HAP-1 (cell line): ENCODE measurements at regions not wholly inside any gene's neighbourhood (a gene's known extent, or its start where the extent isn't known, plus 50 kb on each side); places are given as distances from the start of the nearest gene placed in this dataset.

Experiments
- DNase-seq, 2 experiments: peaks; one replicate each; pipeline ENCODE4 v3.0.0-alpha.2; 2016 to 2020; ENCODE audit warnings: low spot score in 2 of 2
- H3K27me3 ChIP-seq: fragments of 250-450 bp; sonication (Bioruptor Pico); 2 replicates; pipeline ENCODE4 v1.5.1; 2020; ENCODE audit warnings: low read depth, mild to moderate bottlenecking, moderate library complexity
- H3K36me3 ChIP-seq: fragments of 250-450 bp; sonication (Bioruptor Pico); replicated peaks from 2 replicates; pipeline ENCODE4 v1.5.1; 2020; ENCODE audit warnings: mild to moderate bottlenecking
- H3K4me1 ChIP-seq: fragments of 250-450 bp; sonication (Bioruptor Pico); 2 replicates; pipeline ENCODE4 v1.5.1; 2020; ENCODE audit warnings: mild to moderate bottlenecking
- H3K4me3 ChIP-seq: fragments of 250-450 bp; sonication (Bioruptor Pico); 2 replicates; pipeline ENCODE4 v1.5.1; 2020; ENCODE audit warnings: mild to moderate bottlenecking, moderate library complexity
- H3K9me3 ChIP-seq: fragments of 250-450 bp; sonication (Bioruptor Pico); 2 replicates; pipeline ENCODE4 v1.5.1; 2020; ENCODE audit warnings: mild to moderate bottlenecking, moderate library complexity
- in situ Hi-C: fragments of 300-500 bp; cut with MboI; formaldehyde crosslinking; loops from 3 replicates; pipeline ENCODE4 v1.14.3; 2020; ENCODE audit warnings: low sequenced_read_pairs, inconsistent platforms, mixed read lengths

- in situ Hi-C loops, result no loop called here
These were observed 532.9 kb downstream of the ANXA1 start for GRCh38 chr9:73684601-73685000.

DNA sequence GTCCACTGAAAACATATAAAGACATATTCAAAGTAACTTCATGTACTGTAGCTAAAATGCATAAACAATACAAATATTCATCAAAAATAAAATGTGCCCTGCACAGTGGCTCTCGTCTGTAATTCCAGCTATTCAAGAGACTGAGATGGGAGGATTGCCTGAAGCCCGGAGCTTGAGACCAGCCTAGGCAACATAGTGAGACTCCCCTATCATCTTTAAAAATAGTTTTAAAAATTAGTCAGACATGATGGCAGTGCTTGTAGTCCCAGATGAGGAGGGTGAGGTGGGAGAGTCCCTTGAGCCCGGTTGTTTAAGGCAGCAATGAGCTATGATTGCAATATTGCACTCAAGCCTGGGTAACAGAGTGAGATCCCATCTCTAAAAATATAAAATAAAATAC lies 534.1 kb downstream of the ANXA1 start:
- Histone ChIP-seq H3K9me3 (no peaks in the 10 kb centered on the region), H3K4me1 (no peaks in the 10 kb centered on the region), H3K27me3 (no peaks in the 10 kb centered on the region), H3K4me3 (no peak overlapping the region), H3K36me3 (no peaks in the 10 kb centered on the region)
- in situ Hi-C loops, result no loop called here
- DNase-seq, result no peak

More at GRCh38 chr9:73684601-73685000, 532.9 kb downstream of the ANXA1 start:
- no peak for DNase-seq
- Histone ChIP-seq H3K4me3 (no peak overlapping the region), H3K27me3 (no peaks in the 10 kb centered on the region), H3K9me3 (no peaks in the 10 kb centered on the region), H3K4me1 (no peaks in the 10 kb centered on the region), H3K36me3 (no peaks in the 10 kb centered on the region)

DNA sequence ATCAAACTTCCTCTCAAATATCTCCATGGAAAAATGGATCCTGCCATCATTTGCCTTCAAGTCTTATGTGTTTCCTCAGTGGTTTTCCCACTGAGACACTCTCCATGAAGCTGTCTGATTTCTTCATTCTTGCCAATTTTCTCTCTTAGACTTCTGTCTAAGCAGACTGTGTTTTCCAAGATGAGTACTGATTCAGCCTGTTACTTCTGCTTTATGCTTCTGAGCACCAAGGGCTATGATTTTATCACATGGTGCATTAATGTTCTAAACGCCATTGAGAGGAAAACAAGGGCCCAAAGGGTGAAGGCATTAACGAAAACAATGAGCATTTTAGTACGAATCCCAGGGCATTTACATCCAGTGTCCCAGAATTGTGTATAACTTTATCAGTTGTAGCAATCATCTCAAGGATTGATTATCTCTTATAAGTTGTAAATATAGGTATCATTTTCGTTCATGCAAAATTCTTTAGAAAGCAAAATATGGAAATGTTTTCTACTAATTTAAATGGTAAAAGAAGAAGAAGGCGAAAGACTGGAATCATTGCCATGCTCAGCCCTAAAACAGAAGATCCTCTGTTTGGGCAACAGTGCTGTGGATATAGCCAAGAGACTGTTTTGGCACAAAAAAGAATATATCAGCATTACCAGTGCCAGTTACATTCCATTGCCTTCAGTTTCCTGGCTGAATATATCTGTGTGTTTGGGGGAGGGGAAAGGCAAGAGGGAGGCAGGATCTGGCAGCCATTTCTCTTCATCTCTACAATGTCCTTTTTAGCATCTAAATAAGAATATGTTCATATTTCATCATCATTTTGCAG lies 537.6 kb downstream of the ANXA1 start:
- H3K27me3 ChIP-seq, result no peaks in the 10 kb centered on the region
- no peak for DNase-seq
- no peaks in the 10 kb centered on the region for H3K9me3 ChIP-seq
- H3K4me1 ChIP-seq, result no peaks in the 10 kb centered on the region
- no peaks in the 10 kb centered on the region for H3K36me3 ChIP-seq
- in situ Hi-C loops, result no loop called here
- H3K4me3 ChIP-seq, result no peak overlapping the region

DNA sequence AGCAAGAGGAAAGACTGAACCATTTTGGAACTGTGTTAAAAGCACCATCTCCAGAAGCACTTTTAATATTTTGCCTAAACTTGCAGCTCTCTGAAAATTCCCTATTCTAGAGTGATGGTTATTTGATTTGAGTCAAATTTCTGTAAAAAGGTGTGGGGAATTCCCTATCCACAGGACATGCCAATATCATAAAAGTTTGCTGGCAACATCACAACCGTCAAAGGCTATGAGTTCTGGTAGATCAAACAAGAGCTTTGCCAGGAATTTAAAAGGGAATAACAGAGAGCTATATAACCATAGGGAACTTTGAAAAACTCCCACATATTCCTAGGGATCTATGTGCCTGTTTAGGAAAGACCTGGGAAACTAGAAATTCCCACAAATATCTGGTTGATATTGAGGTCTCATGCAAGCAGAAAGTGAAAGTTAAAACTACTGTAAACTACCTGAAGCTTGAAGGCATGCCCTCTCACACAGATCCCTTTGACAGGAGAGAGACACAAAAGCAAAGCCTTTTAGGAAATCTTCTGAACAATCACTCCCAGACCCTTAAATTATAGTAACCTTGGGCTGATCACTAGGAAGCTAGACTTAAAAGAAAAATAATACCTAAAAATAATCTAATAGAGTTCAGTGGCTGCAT lies 549.9 kb downstream of the ANXA1 start:
- DNase-seq, result no peak
- H3K36me3 ChIP-seq, result no peaks in the 10 kb centered on the region
- H3K9me3 ChIP-seq, result no peaks in the 10 kb centered on the region
- no peak overlapping the region for H3K4me3 ChIP-seq
- in situ Hi-C loops, result no loop called here
- H3K27me3 ChIP-seq, result no peaks in the 10 kb centered on the region; the same call in 1 of the 2 replicates
- no peaks in the 10 kb centered on the region for H3K4me1 ChIP-seq

DNA sequence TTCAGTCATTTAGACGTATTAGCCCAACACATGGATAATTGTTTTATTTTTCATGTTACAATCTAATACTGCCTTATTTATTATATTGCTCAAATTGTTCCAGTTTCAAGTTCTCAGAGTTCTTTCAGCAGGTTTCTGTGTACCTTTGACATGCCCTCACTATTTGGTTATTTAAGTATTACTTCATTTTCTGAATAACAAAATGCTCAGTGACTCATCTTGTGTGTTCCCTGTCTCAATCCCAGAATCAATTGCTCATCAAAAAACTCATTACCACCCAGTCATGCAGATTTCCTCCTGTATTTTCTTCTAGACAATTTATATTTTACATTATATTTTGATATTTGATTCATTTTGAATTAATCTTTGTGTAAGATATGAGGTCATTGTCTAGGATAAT lies 562.6 kb downstream of the ANXA1 start:
- Histone ChIP-seq H3K36me3 (no peaks in the 10 kb centered on the region), H3K9me3 (no peaks in the 10 kb centered on the region), H3K27me3 (no peaks in the 10 kb centered on the region), H3K4me1 (no peaks in the 10 kb centered on the region), H3K4me3 (no peak overlapping the region)
- in situ Hi-C loops, result no loop called here
- DNase-seq, result no peak

DNA sequence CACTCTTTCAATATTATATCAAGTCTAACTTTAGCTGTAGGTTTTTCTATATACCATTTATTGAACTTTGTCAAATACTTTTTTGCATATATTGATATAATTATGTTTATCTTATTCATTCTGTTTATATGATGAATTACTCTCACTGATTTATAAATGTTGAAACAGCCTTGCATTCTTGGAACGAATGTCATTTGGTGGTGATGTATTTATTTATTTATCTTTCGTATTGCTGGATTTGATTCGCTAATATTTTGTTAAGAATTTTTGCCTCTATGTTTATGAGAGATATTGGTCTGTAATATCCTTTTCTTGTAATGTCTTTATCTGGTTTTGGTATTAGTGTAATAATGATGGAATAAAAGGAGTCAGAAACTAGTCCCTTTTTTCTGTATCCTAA lies 563.9 kb downstream of the ANXA1 start:
- Histone ChIP-seq H3K36me3 (no peaks in the 10 kb centered on the region), H3K4me1 (no peaks in the 10 kb centered on the region), H3K27me3 (no peaks in the 10 kb centered on the region), H3K4me3 (no peak overlapping the region), H3K9me3 (no peaks in the 10 kb centered on the region)
- no peak for DNase-seq
- in situ Hi-C loops, result no loop called here

- H3K4me1 ChIP-seq, result no peaks in the 10 kb centered on the region
- H3K4me3 ChIP-seq, result no peak overlapping the region
- H3K36me3 ChIP-seq, result no peaks in the 10 kb centered on the region
- no peaks in the 10 kb centered on the region for H3K9me3 ChIP-seq
- no peaks in the 10 kb centered on the region for H3K27me3 ChIP-seq
- no peak for DNase-seq
- in situ Hi-C loops, result no loop called here
These were observed 568.0 kb downstream of the ANXA1 start for GRCh38 chr9:73719660-73720059.

DNA sequence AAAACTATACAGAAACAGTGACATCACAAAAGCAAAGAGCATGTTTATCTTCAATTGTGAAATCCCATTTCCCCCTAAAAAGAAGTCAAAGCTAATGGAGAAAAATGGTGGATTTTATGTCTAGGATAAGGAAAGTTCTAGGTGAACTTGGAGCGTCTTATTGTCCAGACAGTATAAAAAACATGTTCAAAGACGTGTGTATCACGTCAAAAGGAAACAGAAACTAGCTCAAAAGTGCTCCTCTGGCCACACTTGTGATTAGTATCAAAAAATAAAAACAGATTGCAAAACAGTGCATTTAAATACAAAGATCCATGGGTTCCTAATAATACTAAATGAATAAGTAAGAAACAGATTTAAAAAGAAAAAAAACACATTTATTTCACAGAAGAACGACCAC lies 568.9 kb downstream of the ANXA1 start:
- Histone ChIP-seq H3K27me3 (no peaks in the 10 kb centered on the region), H3K36me3 (no peaks in the 10 kb centered on the region), H3K4me1 (no peaks in the 10 kb centered on the region), H3K4me3 (no peak overlapping the region), H3K9me3 (no peaks in the 10 kb centered on the region)
- in situ Hi-C loops, result no loop called here
- DNase-seq, result no peak

- Histone ChIP-seq H3K4me3 (no peak overlapping the region), H3K9me3 (no peaks in the 10 kb centered on the region), H3K36me3 (no peaks in the 10 kb centered on the region), H3K27me3 (no peaks in the 10 kb centered on the region), H3K4me1 (no peaks in the 10 kb centered on the region)
- in situ Hi-C loops, result no loop called here
- no peak for DNase-seq
These were observed 584.6 kb downstream of the ANXA1 start for GRCh38 chr9:73736270-73736669.

- DNase-seq, result no peak
- in situ Hi-C loops, result no loop called here
These were observed 587.3 kb downstream of the ANXA1 start for GRCh38 chr9:73738741-73739530.

GRCh38 chr9:73741316-73741715 lies 589.7 kb downstream of the ANXA1 start:
- no peaks in the 10 kb centered on the region for H3K36me3 ChIP-seq
- no peak for DNase-seq
- in situ Hi-C loops, result no loop called here
- H3K9me3 ChIP-seq, result no peaks in the 10 kb centered on the region
- no peaks in the 10 kb centered on the region for H3K27me3 ChIP-seq
- H3K4me3 ChIP-seq, result no peak overlapping the region
- H3K4me1 ChIP-seq, result no peaks in the 10 kb centered on the region

More at GRCh38 chr9:73738741-73739530, 587.3 kb downstream of the ANXA1 start:
- no peaks in the 10 kb centered on the region for H3K36me3 ChIP-seq
- H3K9me3 ChIP-seq, result no peaks in the 10 kb centered on the region
- no peaks in the 10 kb centered on the region for H3K27me3 ChIP-seq
- no peaks in the 10 kb centered on the region for H3K4me1 ChIP-seq
- H3K4me3 ChIP-seq, result no peak overlapping the region

DNA sequence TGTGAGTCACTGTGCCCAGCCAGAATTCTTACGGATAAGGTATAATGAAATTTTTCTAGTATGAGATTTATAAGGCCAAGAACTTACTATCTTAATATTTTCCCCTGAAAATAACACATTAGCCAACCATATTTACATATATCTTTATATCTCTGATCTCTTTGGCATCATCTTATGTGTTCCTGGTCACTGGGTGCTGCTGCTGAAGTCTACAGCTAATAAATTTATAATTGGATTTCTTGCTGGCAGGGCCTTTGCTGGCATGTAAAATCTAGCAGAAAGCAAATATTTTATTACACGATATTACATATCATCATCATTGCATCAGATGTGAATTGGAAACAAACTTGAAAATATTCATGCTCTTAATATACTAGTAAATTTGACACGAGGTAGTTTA lies 590.7 kb downstream of the ANXA1 start:
- Histone ChIP-seq H3K27me3 (no peaks in the 10 kb centered on the region), H3K4me3 (no peak overlapping the region), H3K36me3 (no peaks in the 10 kb centered on the region), H3K9me3 (no peaks in the 10 kb centered on the region), H3K4me1 (no peaks in the 10 kb centered on the region)
- in situ Hi-C loops, result no loop called here
- DNase-seq, result no peak

DNA sequence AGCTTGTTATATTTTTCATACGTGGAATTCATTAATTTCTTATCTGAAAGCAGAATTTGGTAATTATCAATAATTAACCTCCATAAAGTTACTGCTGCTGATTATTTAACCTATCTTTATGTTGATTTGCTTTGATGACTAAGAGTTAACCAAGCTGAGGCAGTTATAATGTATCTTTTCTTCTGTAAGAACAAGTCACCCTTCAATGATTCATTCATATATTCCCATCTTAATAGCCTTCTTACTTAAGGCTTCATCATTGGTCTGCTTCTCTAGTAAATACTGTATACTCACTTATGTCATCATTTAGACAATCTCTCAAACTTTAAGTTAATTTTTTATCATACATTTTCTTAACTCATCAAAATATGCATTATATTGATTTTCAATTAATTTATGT lies 592.2 kb downstream of the ANXA1 start:
- Histone ChIP-seq H3K4me1 (no peaks in the 10 kb centered on the region), H3K4me3 (no peak overlapping the region), H3K36me3 (no peaks in the 10 kb centered on the region), H3K27me3 (no peaks in the 10 kb centered on the region), H3K9me3 (no peaks in the 10 kb centered on the region)
- in situ Hi-C loops, result no loop called here
- DNase-seq, result no peak

GRCh38 chr9:73745598-73745997 lies 593.9 kb downstream of the ANXA1 start:
- Histone ChIP-seq H3K27me3 (no peaks in the 10 kb centered on the region), H3K9me3 (no peaks in the 10 kb centered on the region), H3K36me3 (no peaks in the 10 kb centered on the region), H3K4me3 (no peak overlapping the region), H3K4me1 (no peaks in the 10 kb centered on the region)
- DNase-seq, result no peak
- in situ Hi-C loops, result no loop called here
